A549 (cell line): ENCODE measurements at regions not wholly inside any gene's neighbourhood (a gene's known extent, or its start where the extent isn't known, plus 50 kb on each side); places are given as distances from the start of the nearest gene placed in this dataset.

Experiments used
- ATAC-seq, 2 experiments: fragments of 200-7000 bp in 1 of 2; fragments of >200 bp in 1 of 2; cut with Nextera tagmentation in 1 of 2; cut with Tn5 transposase in 1 of 2; 3 replicates each; pipeline versions ENCODE4 v1.8.0 to v1.9.1; 2018 to 2020; ENCODE audit warnings: mild to moderate bottlenecking in 1 of 2, moderate library complexity in 1 of 2
- CTCF ChIA-PET: fragments of 300-600 bp; sonication (Branson Sonifier 250); formaldehyde crosslinking; extraction: SDS; loops from one replicate; lab custom pipeline; 2021; ENCODE audit warnings: antibody characterized with exemption, inconsistent platforms; lab: Yijun Ruan, JAX
- POLR2A ChIA-PET: fragments of 350-600 bp; formaldehyde crosslinking; extraction: SDS; loops from one replicate; lab custom pipeline; 2021; ENCODE audit warnings: antibody characterized with exemption, inconsistent platforms; lab: Yijun Ruan, JAX
- DNase-seq, 2 experiments: peaks; one replicate each; pipeline versions ENCODE4 v3.0.0 to v3.0.0-alpha.2; 2011 to 2016; ENCODE audit warnings: low read depth in 1 of 2, low spot score in 1 of 2
- FAIRE-seq: peaks from 2 replicates; lab custom pipeline; 2011; peaks lifted over from hg19 to GRCh38; lab: Jason Lieb, UNC
- H3K27ac ChIP-seq, 2 experiments: fragments of >200 bp; sonication (Bioruptor Twin); formaldehyde crosslinking; 3 replicates each; pipeline ENCODE4 v1.5.1; 2016 to 2017
- H3K4me1 ChIP-seq: fragments of >200 bp; sonication (Bioruptor Twin); formaldehyde crosslinking; 3 replicates; pipeline ENCODE4 v1.6.1; 2016
- H3K4me2 ChIP-seq: fragments of >200 bp; sonication (Bioruptor Twin); formaldehyde crosslinking; 3 replicates; pipeline ENCODE4 v1.6.1; 2016
- H3K4me3 ChIP-seq: fragments of >200 bp; sonication (Bioruptor Twin); formaldehyde crosslinking; 3 replicates; pipeline ENCODE4 v1.5.1; 2016
- H3K9me3 ChIP-seq: fragments of >200 bp; sonication (Bioruptor Twin); formaldehyde crosslinking; 3 replicates; pipeline ENCODE4 v1.6.1; 2016
- BHLHE40 ChIP-seq: IDR thresholded peaks from 2 replicates; pipeline ENCODE4 v1.6.1; 2012; ENCODE audit warnings: low read depth, low read length, inconsistent platforms
- CBX8 ChIP-seq: fragments of 200-600 bp; sonication (generic); IDR thresholded peaks from 2 replicates; pipeline ENCODE4 v1.6.1; 2016
- CHD2 ChIP-seq: fragments of 150-350 bp; IDR thresholded peaks from 2 replicates; pipeline ENCODE4 v1.6.1; 2014; ENCODE audit warnings: low read length; ENCODE audit not compliant: partially characterized antibody
- CHD4 ChIP-seq: fragments of 200-600 bp; sonication (generic); IDR thresholded peaks from 2 replicates; pipeline ENCODE4 v1.6.1; 2016; ENCODE audit warnings: antibody characterized with exemption, mild to moderate bottlenecking, borderline replicate concordance
- CTCF ChIP-seq: fragments of >200 bp; sonication (Bioruptor Twin); formaldehyde crosslinking; IDR thresholded peaks from 3 replicates; pipeline ENCODE4 v1.5.1; 2016
- EHF ChIP-seq: fragments of 250-450 bp; sonication (Bioruptor Pico); IDR thresholded peaks from 2 replicates; pipeline ENCODE4 v1.5.0; 2020; ENCODE audit warnings: mild to moderate bottlenecking
- FOSL2 ChIP-seq, 2 experiments: fragments of 450-650 bp in 1 of 2; fragments of >200 bp in 1 of 2; sonication (Bioruptor Twin) in 1 of 2; formaldehyde crosslinking; IDR thresholded peaks; 2 replicates each; pipeline versions ENCODE4 v1.5.0 to v1.6.1; 2016 to 2020; ENCODE audit warnings: mild to moderate bottlenecking in 1 of 2, moderate library complexity in 1 of 2
- GATA3 ChIP-seq: IDR thresholded peaks from 2 replicates; pipeline ENCODE4 v1.6.1; 2012; ENCODE audit warnings: borderline replicate concordance
- HEYL ChIP-seq: fragments of 250-450 bp; sonication (Bioruptor Pico); IDR thresholded peaks from 2 replicates; pipeline ENCODE4 v1.8.0; 2021; ENCODE audit warnings: mild to moderate bottlenecking, moderate library complexity
- HMGXB4 ChIP-seq: fragments of 250-450 bp; sonication (Bioruptor Pico); IDR thresholded peaks from 2 replicates; pipeline ENCODE4 v1.5.0; 2021; ENCODE audit warnings: mild to moderate bottlenecking, moderate library complexity, borderline replicate concordance
- KDM5A ChIP-seq: fragments of 200-600 bp; sonication (generic); IDR thresholded peaks from 2 replicates; pipeline ENCODE4 v1.6.1; 2016; ENCODE audit warnings: antibody characterized with exemption, mild to moderate bottlenecking
- MAFK ChIP-seq: fragments of 450-650 bp; IDR thresholded peaks from 2 replicates; pipeline ENCODE4 v1.6.1; 2014; ENCODE audit not compliant: partially characterized antibody
- NFE2L2 ChIP-seq: fragments of 150-350 bp; conservative IDR thresholded peaks from 2 replicates; pipeline ENCODE4 v1.6.1; 2014; ENCODE audit warnings: low read length
- NPAS2 ChIP-seq: fragments of 250-450 bp; sonication (Bioruptor Pico); IDR thresholded peaks from 2 replicates; pipeline ENCODE4 v1.8.0; 2022; ENCODE audit warnings: mild to moderate bottlenecking, moderate library complexity, borderline replicate concordance
- PBX3 ChIP-seq: IDR thresholded peaks from 2 replicates; pipeline ENCODE4 v1.6.1; 2012
- POLR2A ChIP-seq: IDR thresholded peaks from 2 replicates; pipeline ENCODE4 v1.6.1; 2012; ENCODE audit warnings: mild to moderate bottlenecking, low read length
- RCOR1 ChIP-seq: fragments of 150-350 bp; IDR thresholded peaks from 2 replicates; pipeline ENCODE4 v1.6.1; 2014; ENCODE audit warnings: antibody characterized with exemption, low read length, low read depth
- TP53 ChIP-seq: fragments of 250-450 bp; sonication (Bioruptor Pico); IDR thresholded peaks from 2 replicates; pipeline ENCODE4 v1.5.0; 2021; ENCODE audit warnings: mild to moderate bottlenecking, moderate library complexity
- ZC3H11A ChIP-seq: fragments of 450-650 bp; IDR thresholded peaks from 2 replicates; pipeline ENCODE4 v1.6.1; 2014; ENCODE audit warnings: antibody characterized with exemption, mild to moderate bottlenecking
- ZSCAN20 ChIP-seq: fragments of 250-450 bp; sonication (Bioruptor Pico); IDR thresholded peaks from 2 replicates; pipeline ENCODE4 v1.8.0; 2022; ENCODE audit warnings: mild to moderate bottlenecking, moderate library complexity
- WGBS: methylation state at CpG from one replicate; pipeline ENCODE4 v1.1.6; 2017; ENCODE audit errors: missing lambda C conversion rate; 5-methylcytosine and 5-hydroxymethylcytosine counted together
- TF ChIP-seq, protein P1 (sequence below): IDR thresholded peaks from 2 replicates; pipeline ENCODE4 v1.6.1; 2012
- TF ChIP-seq, protein P2 (sequence below): fragments of 450-650 bp; IDR thresholded peaks from 2 replicates; pipeline ENCODE4 v1.6.1; 2014; ENCODE audit warnings: antibody characterized with exemption

- TF ChIP-seq ZC3H11A (no peak), MAFK (peak; percentile 99), CHD2 (no peak), FOSL2 (IDR thresholded peaks at IDR 0.05) (peak; percentile 98), FOSL2 (CRISPR knock-in tag; IDR thresholded peaks at IDR 0.05) (peak; percentile 100), RCOR1 (no peak), GATA3 (peak; percentile 97), CTCF (no peak), EHF (CRISPR knock-in tag) (peak; percentile 63), TP53 (CRISPR knock-in tag) (no peak), HMGXB4 (CRISPR knock-in tag) (no peak), PBX3 (peak; percentile 77), NFE2L2 (peak; percentile 91), CBX8 (no peak), POLR2A (no peak), BHLHE40 (no peak), KDM5A (no peak)
- TF ChIP-seq, protein P1, sequence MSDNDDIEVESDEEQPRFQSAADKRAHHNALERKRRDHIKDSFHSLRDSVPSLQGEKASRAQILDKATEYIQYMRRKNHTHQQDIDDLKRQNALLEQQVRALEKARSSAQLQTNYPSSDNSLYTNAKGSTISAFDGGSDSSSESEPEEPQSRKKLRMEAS = peak; percentile 89
- TF ChIP-seq, protein P2, sequence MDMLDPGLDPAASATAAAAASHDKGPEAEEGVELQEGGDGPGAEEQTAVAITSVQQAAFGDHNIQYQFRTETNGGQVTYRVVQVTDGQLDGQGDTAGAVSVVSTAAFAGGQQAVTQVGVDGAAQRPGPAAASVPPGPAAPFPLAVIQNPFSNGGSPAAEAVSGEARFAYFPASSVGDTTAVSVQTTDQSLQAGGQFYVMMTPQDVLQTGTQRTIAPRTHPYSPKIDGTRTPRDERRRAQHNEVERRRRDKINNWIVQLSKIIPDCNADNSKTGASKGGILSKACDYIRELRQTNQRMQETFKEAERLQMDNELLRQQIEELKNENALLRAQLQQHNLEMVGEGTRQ = no peak
Measured at GRCh38 chr7:45978010-45978681, 57.1 kb upstream of the IGFBP3 start (continued).

DNA sequence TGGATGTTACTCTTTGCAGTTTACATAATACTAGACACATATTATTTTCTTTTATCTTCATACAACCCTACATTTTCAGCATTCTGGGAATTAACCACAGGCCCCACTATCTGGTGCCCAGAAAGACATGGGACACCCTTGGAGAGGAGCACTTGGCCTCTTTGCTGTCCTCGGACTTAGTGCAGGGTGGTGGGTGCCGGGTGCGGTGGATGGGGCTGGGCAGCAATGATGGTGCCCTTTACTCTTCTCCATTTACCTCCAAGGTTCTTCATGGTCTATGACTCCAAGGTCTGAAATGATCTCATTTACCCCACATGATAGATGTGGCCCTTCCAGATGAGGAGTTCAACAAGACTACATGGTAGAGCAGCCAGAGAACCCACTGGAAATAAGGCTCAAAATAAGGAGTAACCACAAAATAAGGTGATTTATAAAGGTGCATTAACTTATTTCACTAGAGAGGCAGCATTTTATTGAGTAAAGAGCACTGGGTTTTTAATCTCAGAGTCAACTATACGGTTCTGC is 56.2 kb upstream of the IGFBP3 start:
- Histone ChIP-seq H3K27ac (peak overlapping the region; percentile 97 to 98), H3K4me2 (peak overlapping the region; percentile 68), H3K4me1 (peaks cover 70% of the 10 kb centered on the region), H3K4me3 (no peak overlapping the region), H3K9me3 (peaks cover 36% of the 10 kb centered on the region)
- DNase-seq (no peak), ATAC-seq (no peak), FAIRE-seq (no peak)
- CTCF ChIA-PET = interaction anchor here (0.9 to 7.1 kb wide), 3 partner anchors 11 to 60 kb away, joined by 3 to 57 read pairs (median 5); partner anchors contain the start of gene IGFBP3
- POLR2A ChIA-PET = interaction anchor here (1.0 kb wide), 1 partner anchor 54 kb away, joined by 3 read pairs; no protein-coding TSS in a partner anchor
- WGBS = 74% methylated on average over 4 of the region's 4 CpGs
- TF ChIP-seq NPAS2 (peak; percentile 15; the same call in 1 of the 2 replicates), ZSCAN20 (CRISPR knock-in tag) (0 out of 2 replicates have a peak, but pooled peaks have one; percentile 30), HEYL (CRISPR knock-in tag) (0 out of 2 replicates have a peak, but pooled peaks have one; percentile 32), CHD4 (no peak)
